Caco-2 (cell line): ENCODE measurements at regions not wholly inside any gene's neighbourhood (a gene's known extent, or its start where the extent isn't known, plus 50 kb on each side); places are given as distances from the start of the nearest gene placed in this dataset.

Source experiments
- BruUV-seq: library from RNA; stranded (reverse); fragments of 400-500 nt; replicated peaks from 2 replicates; lab custom pipeline; 2021; lab: Mats Ljungman, UMichigan
- CTCF ChIA-PET: fragments of 300-600 bp; sonication (Branson Sonifier 250); formaldehyde crosslinking; loops from one replicate; lab custom pipeline; 2022; ENCODE audit warnings: antibody characterized with exemption; lab: Charles Lee
- POLR2A ChIA-PET: fragments of 300-600 bp; sonication (Branson Sonifier 250); formaldehyde crosslinking; loops from one replicate; lab custom pipeline; 2022; ENCODE audit warnings: antibody characterized with exemption; lab: Charles Lee
- DNase-seq, 2 experiments: peaks; one replicate each; pipeline versions ENCODE4 v3.0.0 to v3.0.0-alpha.2; 2020 to 2022
- H3K27me3 ChIP-seq: replicated peaks from 2 replicates; pipeline ENCODE4 v1.6.0; 2011; ENCODE audit warnings: low read length; ENCODE audit not compliant: control insufficient read depth, insufficient read depth
- H3K36me3 ChIP-seq: 2 replicates; pipeline ENCODE4 v1.5.1; 2011; ENCODE audit warnings: low read length; ENCODE audit not compliant: control insufficient read depth, insufficient read depth
- H3K4me1 ChIP-seq: fragments of 250-450 bp; sonication (Bioruptor Pico); 2 replicates; pipeline ENCODE4 v1.5.1; 2020; ENCODE audit warnings: mild to moderate bottlenecking
- H3K4me3 ChIP-seq: 2 replicates; pipeline ENCODE4 v1.5.1; 2011; ENCODE audit warnings: low read depth, mild to moderate bottlenecking, control low read depth, low read length
- H3K9me3 ChIP-seq: fragments of 250-450 bp; sonication (Bioruptor Pico); 2 replicates; pipeline ENCODE4 v1.5.1; 2020; ENCODE audit warnings: mild to moderate bottlenecking, moderate library complexity
- H3K27ac Mint-ChIP-seq: one replicate; pipeline ENCODE4 v1.8.0; 2022; ENCODE audit warnings: mixed read lengths; ENCODE audit not compliant: unreplicated experiment
- H3K27me3 Mint-ChIP-seq: one replicate; pipeline ENCODE4 v1.8.0; 2022; ENCODE audit warnings: mixed read lengths; ENCODE audit not compliant: insufficient read depth, unreplicated experiment
- H3K36me3 Mint-ChIP-seq: one replicate; pipeline ENCODE4 v1.8.0; 2022; ENCODE audit warnings: mild to moderate bottlenecking, mixed read lengths; ENCODE audit not compliant: insufficient read depth, unreplicated experiment
- H3K4me1 Mint-ChIP-seq: one replicate; pipeline ENCODE4 v1.8.0; 2022; ENCODE audit warnings: low read depth, mixed read lengths; ENCODE audit not compliant: unreplicated experiment
- H3K4me3 Mint-ChIP-seq: one replicate; pipeline ENCODE4 v1.8.0; 2022; ENCODE audit warnings: mild to moderate bottlenecking, moderate library complexity, mixed read lengths; ENCODE audit not compliant: unreplicated experiment
- H3K9me3 Mint-ChIP-seq: one replicate; pipeline ENCODE4 v1.8.0; 2022; ENCODE audit warnings: mixed read lengths; ENCODE audit not compliant: unreplicated experiment
- intact Hi-C: fragments of 100-400 bp; cut with micrococcal nuclease; formaldehyde crosslinking; loops from one replicate; pipeline ENCODE4 v1.10.0; 2022; ENCODE audit not compliant: unreplicated experiment
- TF ChIP-seq, protein P1 (sequence below), 2 experiments: fragments of 200-600 bp in 1 of 2; IDR thresholded peaks; 1 replicate in 1 of 2; 2 replicates in 1 of 2; pipeline versions ENCODE4 v1.5.1 to v1.8.0; 2011 to 2022; ENCODE audit warnings: antibody characterized with exemption in 1 of 2, control low read depth in 1 of 2, inconsistent platforms in 1 of 2, low read depth in 1 of 2, low read length in 1 of 2, mild to moderate bottlenecking in 1 of 2, moderate library complexity in 1 of 2; ENCODE audit not compliant: insufficient read depth in 1 of 2, severe bottlenecking in 1 of 2, unreplicated experiment in 1 of 2

DNA sequence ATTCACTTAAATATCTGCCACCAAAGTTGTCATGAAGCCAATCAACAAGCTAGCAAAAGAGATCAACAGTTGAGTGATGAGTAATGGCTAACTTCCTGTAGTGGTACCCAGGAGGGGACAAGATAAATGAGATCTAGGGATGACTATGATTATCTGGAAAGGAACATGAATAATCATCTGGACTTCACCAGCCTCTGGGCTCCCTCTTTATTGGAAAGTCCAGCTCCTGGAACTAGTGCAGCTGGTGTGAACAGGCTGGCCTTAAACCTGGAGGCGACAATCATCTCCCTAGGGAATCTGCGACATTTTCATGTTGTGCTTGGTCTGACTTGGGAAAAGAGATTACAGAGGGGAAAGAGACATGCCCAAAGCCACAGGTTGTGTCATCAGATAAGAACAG is 518.6 kb downstream of the GRIN2A start:
- no TSS peak for BruUV-seq
- Mint-ChIP-seq H3K27me3 (no peaks in the 10 kb centered on the region), H3K36me3 (no peaks in the 10 kb centered on the region), H3K9me3 (no peaks in the 10 kb centered on the region), H3K27ac (no peak overlapping the region), H3K4me3 (no peak overlapping the region), H3K4me1 (peaks cover 1% of the 10 kb centered on the region)
- Histone ChIP-seq H3K36me3 (no peaks in the 10 kb centered on the region), H3K27me3 (no peaks in the 10 kb centered on the region), H3K4me1 (peaks cover under 1% of the 10 kb centered on the region), H3K4me3 (no peak overlapping the region), H3K9me3 (no peaks in the 10 kb centered on the region)
- ChIA-PET POLR2A (no interaction called here), CTCF (no interaction called here)
- intact Hi-C loops, result no loop called here
- DNase-seq, result no peak
- TF ChIP-seq, protein P1, sequence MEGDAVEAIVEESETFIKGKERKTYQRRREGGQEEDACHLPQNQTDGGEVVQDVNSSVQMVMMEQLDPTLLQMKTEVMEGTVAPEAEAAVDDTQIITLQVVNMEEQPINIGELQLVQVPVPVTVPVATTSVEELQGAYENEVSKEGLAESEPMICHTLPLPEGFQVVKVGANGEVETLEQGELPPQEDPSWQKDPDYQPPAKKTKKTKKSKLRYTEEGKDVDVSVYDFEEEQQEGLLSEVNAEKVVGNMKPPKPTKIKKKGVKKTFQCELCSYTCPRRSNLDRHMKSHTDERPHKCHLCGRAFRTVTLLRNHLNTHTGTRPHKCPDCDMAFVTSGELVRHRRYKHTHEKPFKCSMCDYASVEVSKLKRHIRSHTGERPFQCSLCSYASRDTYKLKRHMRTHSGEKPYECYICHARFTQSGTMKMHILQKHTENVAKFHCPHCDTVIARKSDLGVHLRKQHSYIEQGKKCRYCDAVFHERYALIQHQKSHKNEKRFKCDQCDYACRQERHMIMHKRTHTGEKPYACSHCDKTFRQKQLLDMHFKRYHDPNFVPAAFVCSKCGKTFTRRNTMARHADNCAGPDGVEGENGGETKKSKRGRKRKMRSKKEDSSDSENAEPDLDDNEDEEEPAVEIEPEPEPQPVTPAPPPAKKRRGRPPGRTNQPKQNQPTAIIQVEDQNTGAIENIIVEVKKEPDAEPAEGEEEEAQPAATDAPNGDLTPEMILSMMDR (IDR thresholded peaks at IDR 0.05; ENCODE audit: insufficient read depth in 1 of 2, low read depth in 1 of 2, low read length in 1 of 2, severe bottlenecking in 1 of 2, unreplicated experiment in 1 of 2), result no peak

DNA sequence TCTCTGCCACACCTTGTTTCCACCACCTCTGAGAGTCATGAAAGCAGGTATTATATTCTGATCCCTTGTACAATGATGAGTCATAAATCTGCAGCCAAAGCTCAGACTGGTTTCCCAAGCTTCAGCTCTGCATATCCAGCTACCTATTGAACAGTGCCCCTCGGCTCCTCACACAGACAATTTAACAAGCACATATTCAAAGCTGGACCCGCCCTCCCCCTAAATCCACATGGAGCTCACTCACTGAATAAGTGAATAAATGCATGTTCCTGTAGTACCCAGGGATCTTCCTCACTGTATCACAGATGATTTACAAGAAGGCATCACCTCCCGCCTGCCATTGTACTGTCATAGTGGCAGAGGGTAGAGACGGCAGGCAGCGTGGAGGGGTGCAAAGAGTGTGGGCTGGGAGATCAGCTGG is 516.4 kb downstream of the GRIN2A start:
- H3K9me3 ChIP-seq, result no peaks in the 10 kb centered on the region
- no peaks in the 10 kb centered on the region for H3K4me1 ChIP-seq
- TF ChIP-seq, protein P1 (IDR thresholded peaks at IDR 0.05; ENCODE audit: insufficient read depth in 1 of 2, low read depth in 1 of 2, low read length in 1 of 2, severe bottlenecking in 1 of 2, unreplicated experiment in 1 of 2), result no peak
- POLR2A ChIA-PET, result no interaction called here
- no peaks in the 10 kb centered on the region for H3K36me3 Mint-ChIP-seq
- no TSS peak for BruUV-seq
- no peaks in the 10 kb centered on the region for H3K4me1 Mint-ChIP-seq
- intact Hi-C loops, result loop anchor here (5.0 kb wide), 1 partner anchor 36 kb away; no protein-coding TSS in a partner anchor
- H3K27me3 Mint-ChIP-seq, result no peaks in the 10 kb centered on the region
- H3K4me3 ChIP-seq, result no peak overlapping the region
- CTCF ChIA-PET, result no interaction called here
- no peaks in the 10 kb centered on the region for H3K9me3 Mint-ChIP-seq
- H3K27ac Mint-ChIP-seq, result no peak overlapping the region
- H3K4me3 Mint-ChIP-seq, result no peak overlapping the region
- DNase-seq, result no peak
- no peaks in the 10 kb centered on the region for H3K36me3 ChIP-seq
- no peaks in the 10 kb centered on the region for H3K27me3 ChIP-seq

DNA sequence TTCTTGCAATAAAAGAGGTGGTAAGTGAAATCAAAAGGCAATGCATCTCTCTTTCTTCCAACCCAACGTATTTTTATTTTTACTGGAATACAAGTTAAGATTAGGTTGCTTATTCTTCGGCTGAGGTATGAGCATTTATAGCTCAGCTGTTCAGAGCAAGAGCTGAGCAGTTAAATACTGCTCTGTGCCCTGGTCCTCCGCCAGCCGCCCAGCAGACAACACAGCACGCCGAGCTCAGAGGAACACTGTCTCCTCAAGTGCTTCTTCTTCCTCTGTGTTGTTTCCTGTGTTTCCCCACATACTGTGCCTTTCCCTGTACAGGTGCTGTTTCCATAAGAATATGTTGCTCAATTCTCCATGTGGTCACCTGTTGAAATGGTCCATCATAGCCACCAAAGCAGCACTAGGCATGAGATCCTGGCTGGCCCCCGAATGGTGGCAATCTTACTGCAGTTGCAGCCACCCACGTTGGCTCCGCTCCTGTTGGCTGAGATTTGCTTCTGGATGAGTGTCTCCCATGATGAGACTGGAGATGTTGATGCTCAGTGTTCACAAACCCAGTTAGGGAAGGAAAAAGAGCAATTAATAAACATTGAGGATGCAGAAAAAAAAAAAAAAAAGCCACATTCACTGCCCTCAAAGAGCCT is 515.3 kb downstream of the GRIN2A start:
- BruUV-seq, result no TSS peak
- DNase-seq, result no peak
- ChIA-PET POLR2A (no interaction called here), CTCF (no interaction called here)
- H3K27ac Mint-ChIP-seq, result no peak overlapping the region
- no peak overlapping the region for H3K4me3 ChIP-seq
- intact Hi-C loops, result loop anchor here (5.0 kb wide), 1 partner anchor 35 kb away; no protein-coding TSS in a partner anchor
- no peaks in the 10 kb centered on the region for H3K36me3 ChIP-seq
- no peak overlapping the region for H3K4me3 Mint-ChIP-seq
- no peaks in the 10 kb centered on the region for H3K9me3 ChIP-seq
- H3K4me1 Mint-ChIP-seq, result no peaks in the 10 kb centered on the region
- H3K36me3 Mint-ChIP-seq, result no peaks in the 10 kb centered on the region
- H3K4me1 ChIP-seq, result no peaks in the 10 kb centered on the region
- H3K27me3 Mint-ChIP-seq, result no peaks in the 10 kb centered on the region
- TF ChIP-seq, protein P1 (IDR thresholded peaks at IDR 0.05; ENCODE audit: insufficient read depth in 1 of 2, low read depth in 1 of 2, low read length in 1 of 2, severe bottlenecking in 1 of 2, unreplicated experiment in 1 of 2), result no peak
- no peaks in the 10 kb centered on the region for H3K9me3 Mint-ChIP-seq
- H3K27me3 ChIP-seq, result no peaks in the 10 kb centered on the region
